Right renal cortex interstitium (tissue), 3 donors: ENCODE measurements at regions not wholly inside any gene's neighbourhood (a gene's known extent, or its start where the extent isn't known, plus 50 kb on each side); places are given as distances from the start of the nearest gene placed in this dataset.
A peak's percentile ranks its signal among the peaks of the same experiment; 100 is the strongest.

Experiments used
- DNase-seq, 3 donors: peaks; one replicate each; pipeline ENCODE4 v3.0.0-alpha.2; 2013; ENCODE audit warnings: low read depth in 3 of 3, low spot score in 2 of 3

GRCh38 chr14:85221832-85222231 lies 308.1 kb upstream of the FLRT2 start:
- no peak for DNase-seq

GRCh38 chr14:85222341-85222740 lies 307.6 kb upstream of the FLRT2 start:
- DNase-seq: no peak

GRCh38 chr14:85223667-85224066 lies 306.3 kb upstream of the FLRT2 start:
- DNase-seq: no peak

- peak in 2 of 3 donors; percentile 38 to 40 for DNase-seq
Measured at GRCh38 chr14:85224241-85224640, 305.7 kb upstream of the FLRT2 start.

GRCh38 chr14:85233756-85234155 lies 296.2 kb upstream of the FLRT2 start:
- no peak for DNase-seq

GRCh38 chr14:85234156-85235025 lies 295.6 kb upstream of the FLRT2 start:
- no peak for DNase-seq

- no peak for DNase-seq
Measured at GRCh38 chr14:85235868-85236267, 294.1 kb upstream of the FLRT2 start.

GRCh38 chr14:85236296-85236695 lies 293.6 kb upstream of the FLRT2 start:
- no peak for DNase-seq

- DNase-seq: no peak
Measured at GRCh38 chr14:85239791-85240190, 290.2 kb upstream of the FLRT2 start.

- DNase-seq: peak in 2 of 3 donors; percentile 29 to 55
Measured at GRCh38 chr14:85241022-85241855, 288.7 kb upstream of the FLRT2 start.

GRCh38 chr14:85242666-85243065 lies 287.3 kb upstream of the FLRT2 start:
- no peak for DNase-seq

GRCh38 chr14:85243321-85243720 lies 286.6 kb upstream of the FLRT2 start:
- no peak for DNase-seq

GRCh38 chr14:85247071-85247470 lies 282.9 kb upstream of the FLRT2 start:
- no peak for DNase-seq

GRCh38 chr14:85248881-85249635 lies 280.9 kb upstream of the FLRT2 start:
- no peak for DNase-seq

GRCh38 chr14:85250414-85251189 lies 279.3 kb upstream of the FLRT2 start:
- no peak for DNase-seq

- no peak for DNase-seq
Measured at GRCh38 chr14:85252011-85252410, 277.9 kb upstream of the FLRT2 start.

- DNase-seq: no peak
Measured at GRCh38 chr14:85254711-85255110, 275.2 kb upstream of the FLRT2 start.

GRCh38 chr14:85257287-85257686 lies 272.7 kb upstream of the FLRT2 start:
- DNase-seq: no peak

GRCh38 chr14:85263916-85264675 lies 265.8 kb upstream of the FLRT2 start:
- DNase-seq: no peak
